ENCODE measurements at regions not wholly inside any gene's neighbourhood (a gene's known extent, or its start where the extent isn't known, plus 50 kb on each side); places are given as distances from the start of the nearest gene placed in this dataset.
"Not testable (repeated sequence)": the region's sequence is repeated elsewhere in the genome, so short reads cannot be mapped to it uniquely, and the experiment has no call there.

DNA sequence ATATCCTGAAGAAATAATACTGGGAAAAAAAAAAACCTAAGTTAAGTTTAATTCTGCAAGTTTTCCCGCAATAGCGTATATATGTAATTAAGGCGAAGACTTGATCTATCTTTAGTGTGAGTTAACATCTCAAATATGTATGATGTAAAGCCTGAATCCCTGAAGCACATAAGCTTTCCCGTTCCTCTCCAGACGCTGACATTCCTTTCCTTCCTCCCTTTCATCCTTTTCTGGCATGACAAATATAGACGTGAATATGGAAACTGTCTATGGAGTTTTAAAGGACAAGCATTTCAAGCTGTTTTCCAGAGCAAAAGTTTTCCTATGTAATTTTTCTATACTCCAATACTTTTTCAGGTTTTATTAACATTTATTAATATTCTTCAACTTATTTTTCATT is 637.0 kb downstream of the COL12A1 start:
- no peak for DNase-seq

DNA sequence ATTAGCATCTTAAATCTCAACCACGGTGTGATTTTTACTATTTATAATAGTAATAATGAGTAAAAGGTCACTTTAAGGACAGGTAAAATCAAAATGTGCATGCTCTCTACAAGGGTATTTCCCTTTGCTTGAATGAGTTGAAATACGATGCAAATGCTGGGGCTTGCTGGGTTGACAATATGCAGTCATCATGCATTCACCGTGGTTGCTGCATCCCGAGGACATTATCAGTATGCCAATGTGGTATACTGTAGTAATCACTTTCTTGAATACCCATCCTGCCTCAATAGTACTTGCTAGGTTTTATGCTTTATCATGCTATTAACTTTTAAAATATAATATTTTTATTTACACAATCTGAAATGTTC is 637.9 kb downstream of the COL12A1 start:
- DNase-seq, result not testable (repeated sequence)

DNA sequence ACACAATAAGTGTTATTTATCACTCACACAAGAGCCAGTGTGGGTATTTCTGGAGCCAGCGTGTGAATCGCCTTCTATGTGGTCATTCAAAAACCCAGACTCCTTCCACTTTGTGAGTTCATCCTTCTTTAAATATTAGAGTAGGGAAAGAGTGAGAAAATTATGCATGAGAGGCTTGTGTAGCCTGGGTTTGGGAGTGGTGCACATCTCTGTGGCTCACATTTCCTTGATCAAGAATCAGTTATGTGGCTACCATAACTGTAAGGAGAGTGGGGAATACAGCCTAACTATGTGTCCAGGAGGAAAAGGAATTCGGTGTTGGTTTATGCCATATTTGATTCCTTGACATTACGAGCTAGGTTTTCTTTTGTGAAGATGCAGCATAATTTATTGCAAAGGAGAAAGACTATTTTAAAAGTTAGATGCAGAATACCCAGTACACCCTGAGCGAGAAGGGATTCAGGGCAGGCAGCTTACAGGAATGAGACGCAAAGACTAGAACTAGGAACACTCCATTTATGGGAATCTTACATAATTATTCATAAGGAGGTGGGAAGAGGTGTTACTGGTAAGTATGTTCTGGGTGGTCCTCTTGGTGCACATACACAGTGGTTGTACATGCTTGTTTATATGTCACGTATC is 638.5 kb downstream of the COL12A1 start:
- DNase-seq, result no peak

DNA sequence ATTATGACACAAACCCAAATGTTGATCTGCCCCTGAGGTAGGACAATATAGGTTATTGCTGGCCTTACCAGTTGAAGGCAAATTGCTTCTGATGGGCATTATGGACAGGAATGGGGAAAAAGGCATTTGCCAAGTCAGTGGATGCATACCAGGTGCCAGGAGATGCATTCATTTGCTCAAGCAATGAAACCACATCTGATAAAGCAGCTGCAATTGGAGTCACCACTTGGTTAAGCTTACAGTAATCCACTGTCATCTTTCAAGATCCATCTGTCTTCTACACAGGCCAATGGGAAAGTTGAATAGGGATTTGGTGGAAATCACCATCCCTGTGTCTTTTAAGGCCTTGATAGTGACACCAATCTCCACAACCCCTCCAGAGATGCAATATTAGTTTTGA is 648.6 kb downstream of the COL12A1 start:
- DNase-seq, result no peak

DNA sequence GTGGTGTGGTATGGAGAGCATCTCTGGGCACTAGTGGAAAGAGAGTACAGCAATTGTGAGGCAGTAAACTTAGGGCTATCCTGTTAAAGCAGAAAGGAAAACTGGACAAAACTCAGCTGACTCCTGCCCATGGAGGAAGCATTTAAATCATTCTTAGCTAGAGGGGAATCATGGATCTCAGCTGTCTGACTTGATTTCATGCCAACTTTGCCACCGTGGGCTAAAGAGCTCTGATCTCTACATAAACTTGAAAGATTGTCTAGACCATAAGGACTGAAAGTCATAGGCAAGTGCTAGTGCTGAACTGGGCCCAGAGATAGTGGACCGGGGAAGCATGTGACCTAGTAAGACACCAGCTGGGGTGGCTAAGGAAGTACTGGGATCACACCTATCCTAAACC is 651.8 kb downstream of the COL12A1 start:
- DNase-seq, result no peak

DNA sequence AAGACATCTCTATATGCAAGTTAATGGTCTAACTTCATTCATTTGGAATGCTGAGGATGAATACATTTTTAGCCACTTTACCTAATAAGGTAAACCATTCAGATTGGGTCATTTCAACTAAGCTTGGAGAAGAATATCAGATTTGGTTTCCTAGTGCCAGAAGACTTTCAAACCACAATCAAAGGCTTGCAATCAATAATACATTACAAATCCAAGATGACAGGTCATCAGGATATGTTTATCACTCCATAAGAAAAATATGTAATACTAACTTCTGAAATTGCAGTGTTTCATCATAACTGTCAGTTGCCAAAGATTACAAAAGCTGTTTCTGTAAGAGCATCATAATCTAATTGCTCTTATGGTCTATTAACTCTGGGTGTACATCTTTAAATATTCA is 654.0 kb downstream of the COL12A1 start:
- no peak for DNase-seq

DNA sequence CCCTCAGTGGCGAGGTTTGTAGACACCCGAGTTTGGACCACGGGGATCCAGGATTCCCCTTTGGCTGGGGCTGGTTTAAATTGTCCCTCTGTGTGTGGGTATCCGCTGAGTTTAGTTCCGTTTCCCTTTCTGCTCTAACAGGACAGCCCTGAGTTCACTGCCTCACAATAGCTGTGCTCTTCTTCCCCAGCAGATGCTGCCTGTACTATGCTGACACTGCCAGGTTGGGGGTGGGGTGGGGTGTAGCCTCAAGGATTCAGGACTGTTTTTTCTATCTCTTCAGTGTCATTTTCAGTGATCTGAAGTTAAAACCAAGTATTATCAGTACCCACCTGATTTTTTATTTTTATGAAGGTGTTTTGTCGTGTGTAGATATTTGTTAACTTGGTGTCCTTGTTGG is 655.0 kb downstream of the COL12A1 start:
- DNase-seq, result no peak

DNA sequence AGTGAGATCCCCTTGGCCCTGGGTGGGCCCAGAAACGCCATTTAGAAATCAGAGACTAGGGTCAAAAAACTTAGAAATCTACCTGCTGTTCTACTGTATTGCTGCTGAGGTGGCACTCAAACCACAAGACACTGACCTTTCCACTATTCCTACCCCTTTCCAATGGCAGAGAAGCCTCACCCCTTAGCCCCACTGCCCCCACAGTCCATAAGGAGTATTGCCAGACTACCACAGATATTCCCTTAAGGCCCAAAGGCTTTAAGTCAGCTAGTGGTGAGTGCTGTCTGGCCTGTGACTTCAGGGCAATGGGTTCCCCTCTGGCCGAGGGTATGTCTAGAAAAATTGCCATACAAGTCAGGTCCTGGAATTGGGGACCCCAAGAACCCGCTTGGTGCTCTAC is 656.1 kb downstream of the COL12A1 start:
- DNase-seq, result no peak

DNA sequence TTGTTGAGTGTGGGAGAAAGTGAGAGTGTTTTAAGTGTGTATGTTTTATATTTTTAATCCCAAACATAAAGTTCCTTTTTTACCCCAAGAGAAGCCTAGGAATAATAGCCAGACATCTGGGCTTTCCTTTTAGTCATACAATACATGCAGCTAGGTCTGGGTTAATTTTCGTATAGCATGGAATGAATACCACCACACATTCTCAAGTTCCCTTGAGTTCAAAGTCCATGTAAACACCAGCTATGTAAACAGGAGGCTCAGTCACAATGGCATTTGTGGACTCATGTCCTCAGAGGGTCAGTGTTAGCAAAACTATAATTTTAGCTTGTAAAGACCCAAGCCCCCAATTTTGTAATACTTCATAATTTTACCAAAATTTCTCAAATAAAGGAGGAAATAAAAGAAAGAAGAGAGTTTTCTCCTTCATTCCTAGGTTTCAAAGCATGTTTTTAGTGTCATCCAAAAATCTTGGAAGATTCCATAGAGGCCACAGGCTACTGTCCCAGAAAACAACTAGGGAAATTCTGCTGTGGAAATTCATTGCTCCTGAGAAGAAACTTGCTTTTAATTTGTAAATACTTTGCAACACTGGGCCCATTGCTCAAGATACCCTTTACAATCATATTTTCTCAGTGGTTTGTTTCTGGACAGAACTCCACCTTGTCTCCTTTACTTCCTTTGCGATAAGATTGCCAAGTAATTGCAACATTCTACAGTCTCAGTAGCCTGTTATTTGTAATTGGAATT is 671.2 kb downstream of the COL12A1 start:
- DNase-seq, result no peak

DNA sequence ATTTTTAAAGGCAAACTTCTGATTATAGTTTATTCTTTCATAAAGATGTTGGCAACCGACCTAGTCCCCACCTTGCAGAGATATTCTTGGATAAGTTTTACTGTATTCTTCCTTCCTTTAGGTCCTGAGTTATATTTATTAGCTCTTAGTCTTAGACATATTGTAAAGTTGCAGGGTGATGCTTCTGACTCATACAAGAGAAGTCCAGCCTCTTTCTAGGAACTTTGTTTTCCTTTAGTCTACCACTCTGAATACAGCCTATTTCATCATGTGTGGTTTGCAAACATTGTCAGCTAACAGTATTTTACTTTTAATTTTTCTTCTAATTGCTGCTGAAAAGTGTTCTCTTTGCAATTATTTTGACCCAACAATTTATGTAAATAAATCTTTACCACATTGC is 686.7 kb downstream of the COL12A1 start:
- no peak for DNase-seq

DNA sequence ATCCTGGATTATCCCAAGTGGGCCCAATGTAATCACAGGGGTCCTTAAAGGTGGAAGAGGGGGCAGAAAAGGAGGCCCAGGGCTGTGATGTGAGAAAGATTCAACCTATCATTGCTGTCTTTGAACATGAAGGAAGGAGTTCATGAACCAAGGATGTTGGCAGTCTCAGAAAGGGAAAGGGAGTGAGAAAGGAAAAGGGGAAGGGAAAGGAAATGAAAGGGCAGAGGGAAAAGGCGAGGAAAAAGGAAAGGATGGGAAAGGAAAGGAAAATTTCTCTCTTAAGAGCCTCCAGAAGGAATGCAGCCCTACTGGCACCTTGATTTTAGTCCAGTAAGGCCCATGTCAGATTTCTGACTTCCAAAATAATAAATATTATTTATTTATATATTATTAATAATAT is 687.8 kb downstream of the COL12A1 start:
- DNase-seq, result no peak

DNA sequence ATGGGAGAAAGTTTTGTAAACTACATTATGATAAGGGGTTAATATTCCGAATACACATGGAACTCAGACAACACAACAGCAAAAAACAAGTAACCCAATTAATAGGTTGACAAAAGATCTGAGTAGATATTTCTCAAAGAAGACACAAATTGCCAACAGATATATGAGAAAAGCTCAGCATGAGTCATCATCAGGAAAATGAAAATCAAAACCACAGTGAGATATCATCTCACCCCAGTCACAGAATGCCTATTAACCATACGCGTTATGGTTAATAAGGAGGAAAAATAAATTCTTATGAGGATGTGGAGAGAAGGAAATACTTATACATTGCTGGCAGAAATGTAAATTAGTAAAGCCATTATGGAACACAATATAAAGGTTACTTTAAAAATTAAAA is 695.0 kb downstream of the COL12A1 start:
- no peak for DNase-seq

DNA sequence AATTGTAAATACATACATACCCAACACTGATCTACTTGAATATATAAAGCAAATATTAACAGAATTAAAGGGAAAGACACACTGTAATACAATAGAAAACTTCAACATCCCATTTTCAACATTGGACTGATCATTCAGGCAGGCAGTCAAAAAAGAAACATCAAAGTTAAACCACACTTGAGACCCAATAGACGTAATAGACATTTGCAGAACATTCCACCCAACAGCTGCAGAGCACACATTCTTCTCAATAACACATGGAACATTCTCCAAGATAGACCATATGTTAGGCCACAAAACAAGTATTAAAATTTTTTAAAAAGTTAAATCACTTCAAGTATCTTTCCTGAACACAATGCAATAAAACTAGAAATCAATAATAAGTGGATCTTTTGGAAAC is 698.2 kb downstream of the COL12A1 start:
- no peak for DNase-seq

DNA sequence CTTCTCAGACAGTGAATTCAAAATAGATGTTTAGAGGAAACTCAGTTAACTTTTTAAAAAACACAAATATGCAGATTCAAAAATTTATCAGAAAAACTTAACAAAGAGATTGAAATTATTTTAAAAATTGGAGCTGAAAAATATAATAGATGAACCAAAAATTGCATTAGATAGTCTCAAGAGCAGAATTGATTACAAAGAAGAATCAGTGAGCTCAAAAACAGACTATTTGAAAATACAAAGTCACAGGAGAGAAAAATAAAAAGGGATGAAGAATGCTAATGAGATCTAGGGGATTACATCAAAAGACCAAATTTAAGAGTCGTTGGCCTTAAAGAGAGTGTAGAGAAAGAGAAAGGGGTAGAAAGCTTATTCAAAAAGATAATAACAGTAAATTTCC is 700.5 kb downstream of the COL12A1 start:
- no peak for DNase-seq

DNA sequence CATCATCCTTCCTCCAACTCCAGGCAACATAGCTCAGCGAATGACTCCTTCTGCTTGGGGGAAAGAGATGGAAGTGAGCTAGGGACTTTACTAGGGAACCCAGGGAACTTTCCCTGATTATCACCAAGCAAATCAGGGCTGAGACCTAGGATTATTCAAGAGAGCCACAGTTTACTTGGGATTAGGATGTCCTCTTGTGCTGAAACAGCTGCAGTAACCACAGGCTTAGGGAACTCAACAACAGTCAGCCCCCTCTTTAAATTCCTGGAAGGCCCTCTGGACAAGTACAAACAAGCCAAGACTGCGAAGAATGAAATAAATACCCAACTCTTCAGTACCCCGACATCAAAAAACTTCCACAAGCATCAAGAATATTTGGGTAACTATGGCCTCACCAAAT is 700.9 kb downstream of the COL12A1 start:
- no peak for DNase-seq

DNA sequence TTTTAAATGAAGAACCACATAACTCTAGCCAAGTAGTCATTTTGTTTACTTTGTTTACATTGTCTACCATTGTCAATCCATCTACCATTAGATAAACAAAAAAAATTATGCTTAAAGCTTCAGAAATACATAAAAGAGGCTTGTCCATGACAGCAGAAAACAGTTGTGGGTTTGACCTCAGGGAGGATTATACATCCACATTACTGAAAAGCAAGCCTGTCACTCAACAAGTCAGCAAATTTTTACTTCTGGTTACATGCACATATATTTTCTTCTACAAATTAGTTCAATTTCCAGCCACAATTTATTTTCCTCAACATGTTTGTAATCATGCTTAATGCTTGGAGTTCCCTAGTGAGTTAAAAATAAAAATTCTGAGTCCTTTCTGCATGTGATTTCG is 713.3 kb downstream of the COL12A1 start:
- DNase-seq, result no peak

DNA sequence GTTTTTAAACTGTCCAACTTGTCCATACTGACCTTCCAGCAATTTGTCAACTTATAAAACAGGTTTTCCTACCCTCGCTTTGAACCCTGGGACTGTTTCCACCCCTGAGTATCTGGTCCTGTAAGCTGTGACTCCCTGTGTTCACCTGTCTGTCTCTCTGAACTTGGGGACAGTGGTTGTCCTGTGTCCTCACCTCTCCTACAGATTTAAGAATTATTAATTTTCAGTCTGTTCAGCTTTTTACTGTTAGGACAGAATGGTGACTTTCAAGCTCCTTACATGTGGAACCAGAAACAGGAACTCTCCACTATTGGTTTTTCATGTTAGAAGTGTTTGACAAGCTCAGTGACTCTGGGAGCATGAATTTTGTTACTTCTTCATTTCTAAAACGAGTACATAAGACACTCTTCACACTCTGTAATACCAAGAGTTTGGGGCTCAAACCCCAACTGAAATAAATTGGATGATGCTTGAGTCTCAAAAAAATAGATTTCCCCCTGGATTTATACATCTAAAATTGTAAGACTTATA is 713.9 kb downstream of the COL12A1 start:
- DNase-seq, result no peak

DNA sequence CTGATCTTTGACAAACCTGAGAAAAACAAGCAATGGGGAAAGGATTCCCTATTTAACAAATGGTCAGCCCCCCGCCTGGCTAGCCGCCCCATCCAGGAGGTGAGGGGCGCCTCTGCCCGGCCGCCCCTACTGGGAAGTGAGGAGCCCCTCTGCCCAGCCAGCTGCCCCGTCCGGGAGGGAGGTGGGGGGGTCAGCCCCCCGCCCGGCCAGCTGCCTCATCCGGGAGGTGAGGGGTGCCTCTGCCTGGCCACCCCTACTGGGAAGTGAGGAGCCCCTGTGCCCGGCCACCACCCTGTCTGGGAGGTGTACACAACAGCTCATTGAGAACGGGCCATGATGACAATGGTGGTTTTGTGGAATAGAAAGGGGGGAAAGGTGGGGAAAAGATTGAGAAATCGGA is 717.1 kb downstream of the COL12A1 start:
- DNase-seq, result not testable (repeated sequence)

DNA sequence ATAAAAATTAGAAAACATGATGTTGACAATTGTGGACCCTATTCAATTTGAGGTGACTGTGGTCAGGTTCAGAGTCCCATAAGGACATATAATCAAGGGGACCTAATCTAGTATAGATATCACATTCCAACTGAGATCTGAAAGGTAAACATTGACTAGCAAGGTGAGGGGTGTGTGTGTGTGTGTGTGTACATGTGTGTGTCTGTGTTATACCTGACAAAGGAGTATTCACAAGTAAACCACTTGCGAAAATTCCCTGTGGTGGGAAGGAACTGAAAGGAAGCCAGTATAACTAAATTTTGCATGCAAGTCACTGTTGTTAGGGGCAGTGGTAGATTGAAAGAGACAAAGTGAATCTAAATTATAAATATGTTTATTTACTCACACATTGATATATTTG is 723.7 kb downstream of the COL12A1 start:
- no peak for DNase-seq

DNA sequence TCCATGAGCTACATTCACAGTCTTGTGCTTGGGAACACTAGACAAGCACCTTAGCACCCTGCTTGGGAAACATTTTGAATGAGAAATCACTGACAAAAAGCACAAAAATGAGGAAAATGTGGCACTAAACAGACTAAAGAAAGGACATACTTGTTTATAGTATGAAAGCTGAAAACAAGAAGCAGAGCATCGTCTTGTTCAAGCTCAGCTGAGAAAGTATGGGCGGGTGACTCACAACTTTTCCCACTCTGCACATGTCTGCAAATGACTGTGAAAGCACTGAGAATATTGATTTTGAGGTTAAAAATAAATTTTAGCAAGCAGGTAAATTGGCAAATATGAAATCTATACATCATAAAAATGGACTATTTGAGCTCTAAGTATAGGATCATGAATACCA is 725.3 kb downstream of the COL12A1 start:
- no peak for DNase-seq

DNA sequence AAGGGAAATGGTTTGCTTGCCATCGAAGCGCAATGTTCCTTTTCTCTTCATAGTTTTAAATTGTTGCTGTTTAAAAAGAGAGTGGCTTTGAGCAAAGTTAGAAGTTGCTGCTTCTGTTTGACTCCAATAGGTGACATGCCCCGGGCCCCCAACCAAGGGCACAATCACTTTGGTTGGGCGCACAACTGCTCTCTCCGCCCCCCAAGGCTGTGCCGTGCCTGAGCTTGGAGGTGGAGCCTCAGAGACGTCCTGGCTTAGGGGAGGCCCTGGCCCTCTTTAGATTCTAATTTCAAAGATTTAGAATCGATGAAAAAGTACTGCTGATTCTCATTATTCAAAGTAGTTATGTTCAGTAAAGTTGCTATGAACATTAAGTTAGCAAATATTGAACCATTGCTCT is 725.9 kb downstream of the COL12A1 start:
- DNase-seq, result no peak

DNA sequence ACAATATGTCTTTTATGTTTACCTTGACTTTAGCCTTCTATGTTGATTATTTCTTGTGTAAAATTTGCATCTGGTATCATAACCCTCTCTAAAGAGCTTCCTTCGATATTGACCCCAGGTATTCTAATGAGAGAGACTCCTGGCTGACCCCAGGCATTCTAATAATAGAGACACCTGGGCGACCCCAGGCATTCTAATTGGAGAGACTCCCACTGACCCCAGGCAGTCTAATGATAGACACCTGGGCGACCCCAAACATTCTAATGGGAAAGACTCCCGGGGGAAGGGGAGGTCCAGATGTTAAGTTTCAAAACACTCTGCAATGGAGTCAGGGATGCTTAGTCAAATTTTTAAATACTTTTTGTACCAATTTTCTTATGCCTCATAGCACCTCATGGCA is 726.4 kb downstream of the COL12A1 start:
- DNase-seq, result no peak

DNA sequence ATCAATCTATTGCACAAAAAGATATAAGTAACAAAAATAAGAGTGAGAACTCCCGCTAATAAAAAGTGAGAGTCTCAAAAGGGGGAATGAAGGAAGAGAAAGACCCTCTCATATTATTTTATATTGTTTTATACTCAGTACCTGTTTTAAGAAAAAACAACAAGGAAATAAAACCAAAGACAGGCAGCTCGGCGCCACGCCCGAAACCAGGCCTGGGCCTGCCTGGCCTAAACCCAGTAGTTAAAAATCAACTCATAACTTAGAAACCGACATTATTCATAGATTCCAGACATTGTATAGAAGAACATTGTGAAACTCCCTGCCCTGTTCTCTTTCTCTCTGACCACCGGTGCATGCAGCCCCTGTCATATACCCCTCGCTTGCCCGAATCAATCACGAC is 731.8 kb downstream of the COL12A1 start:
- DNase-seq, result not testable (repeated sequence)

DNA sequence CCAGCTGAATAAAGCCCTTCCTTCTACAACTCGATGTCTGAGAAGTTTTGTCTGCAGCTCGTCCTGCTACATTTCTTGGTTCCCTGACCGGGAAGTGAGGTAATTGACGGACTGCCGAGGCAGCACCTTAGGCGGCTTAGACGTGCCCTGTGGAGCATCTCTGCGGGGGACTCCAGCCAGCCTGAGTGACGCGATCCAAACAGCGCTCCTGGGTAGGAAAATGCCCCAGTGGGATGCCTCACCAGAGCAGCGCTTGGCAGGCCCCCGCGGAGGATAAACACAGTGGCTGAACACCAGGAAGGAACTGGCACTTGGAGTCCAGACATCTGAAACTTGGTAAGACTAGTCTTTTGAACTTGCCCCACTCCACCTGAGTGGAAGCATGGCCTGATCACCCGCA is 737.3 kb downstream of the COL12A1 start:
- DNase-seq, result not testable (repeated sequence)

All from islet precursor cell (in vitro differentiated cells).